ACHN (cell line): ENCODE measurements at regions not wholly inside any gene's neighbourhood (a gene's known extent, or its start where the extent isn't known, plus 50 kb on each side); places are given as distances from the start of the nearest gene placed in this dataset.

Source experiments
- DNase-seq: peaks from one replicate; pipeline ENCODE4 v3.0.0-alpha.2; 2015
- in situ Hi-C: cut with HindIII; loops from 2 replicates; pipeline ENCODE4 v1.10.0; 2017; ENCODE audit warnings: low sequenced_read_pairs, low pct_ligation_motif_present, low pct_unique_long_range_greater_than_20kb

DNA sequence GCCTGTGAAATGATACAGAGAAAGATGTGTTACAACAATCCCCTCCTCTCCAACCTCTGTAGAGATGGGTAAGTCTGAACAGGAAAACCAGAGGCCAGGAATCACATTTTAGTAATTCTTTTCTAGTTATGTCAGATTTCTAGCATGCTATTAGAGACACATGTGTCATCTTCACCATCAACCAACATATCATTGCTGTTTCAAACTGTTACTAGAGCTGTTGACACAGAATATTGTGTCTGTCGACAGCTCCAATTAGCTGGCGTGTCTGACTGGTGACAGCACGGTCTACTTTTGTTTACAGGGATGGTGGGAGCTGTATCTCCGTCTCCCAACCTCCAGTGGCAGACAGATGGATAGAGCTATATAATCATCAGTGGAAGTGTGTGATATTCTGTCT lies 393.2 kb downstream of the SOX2 start:
- DNase-seq = no peak
- in situ Hi-C loops = no loop called here

DNA sequence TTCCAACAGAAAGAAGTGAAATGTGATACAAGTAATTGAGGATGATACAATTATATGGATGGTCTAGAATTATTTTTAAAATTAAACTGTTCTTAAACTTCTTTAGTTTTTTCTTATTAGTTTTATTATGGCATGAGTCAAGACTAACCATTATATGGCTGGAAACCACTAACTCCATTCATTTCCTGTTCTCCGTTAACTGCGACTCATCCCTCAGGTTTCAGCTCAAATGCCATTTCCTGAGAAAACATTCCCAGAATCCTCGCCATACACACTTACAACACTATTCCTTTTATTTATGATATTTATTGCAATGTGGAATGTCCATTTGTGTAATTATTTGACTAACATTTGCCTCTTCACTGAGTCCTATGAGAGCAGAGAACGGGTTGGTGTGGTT lies 394.1 kb downstream of the SOX2 start:
- in situ Hi-C loops = no loop called here
- peak; percentile 4 for DNase-seq

DNA sequence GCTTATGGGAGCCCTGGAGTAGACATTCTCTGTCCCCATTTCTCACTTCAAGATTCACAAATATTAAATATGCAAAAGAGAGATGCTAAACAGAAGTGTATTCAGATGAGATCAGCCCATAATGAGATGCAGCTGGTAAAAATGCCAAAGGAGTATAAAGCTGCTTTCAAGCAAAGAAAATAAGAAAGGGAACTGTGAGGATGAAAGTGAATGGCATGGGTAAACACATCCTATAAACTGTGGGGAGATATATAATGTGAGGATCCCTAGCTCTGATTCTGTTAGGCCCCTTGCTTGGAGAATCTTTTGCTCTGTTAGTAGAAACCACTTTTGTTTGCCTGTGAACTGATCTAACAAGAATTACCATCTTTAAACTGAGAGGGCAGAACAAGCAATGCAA lies 396.6 kb downstream of the SOX2 start:
- DNase-seq = no peak
- in situ Hi-C loops = no loop called here

DNA sequence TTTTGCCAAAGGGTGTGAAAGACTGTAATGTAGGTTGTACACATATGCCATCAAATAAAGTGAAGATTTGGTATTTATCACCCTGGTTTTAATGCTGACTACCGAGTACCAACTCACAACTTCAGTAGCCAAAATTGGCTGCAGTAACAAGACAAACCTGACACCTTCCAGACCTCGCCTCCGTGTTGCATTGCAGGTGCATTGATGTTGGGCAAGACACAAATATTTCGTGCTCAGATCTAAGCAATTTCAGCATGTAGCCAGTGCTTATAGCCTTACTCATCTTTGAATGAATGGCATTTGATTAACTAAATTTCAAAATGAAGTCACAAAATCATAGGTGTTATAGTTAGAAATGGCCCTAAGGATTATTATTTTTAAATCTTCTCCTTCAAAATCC lies 400.2 kb downstream of the SOX2 start:
- no peak for DNase-seq
- in situ Hi-C loops = no loop called here

DNA sequence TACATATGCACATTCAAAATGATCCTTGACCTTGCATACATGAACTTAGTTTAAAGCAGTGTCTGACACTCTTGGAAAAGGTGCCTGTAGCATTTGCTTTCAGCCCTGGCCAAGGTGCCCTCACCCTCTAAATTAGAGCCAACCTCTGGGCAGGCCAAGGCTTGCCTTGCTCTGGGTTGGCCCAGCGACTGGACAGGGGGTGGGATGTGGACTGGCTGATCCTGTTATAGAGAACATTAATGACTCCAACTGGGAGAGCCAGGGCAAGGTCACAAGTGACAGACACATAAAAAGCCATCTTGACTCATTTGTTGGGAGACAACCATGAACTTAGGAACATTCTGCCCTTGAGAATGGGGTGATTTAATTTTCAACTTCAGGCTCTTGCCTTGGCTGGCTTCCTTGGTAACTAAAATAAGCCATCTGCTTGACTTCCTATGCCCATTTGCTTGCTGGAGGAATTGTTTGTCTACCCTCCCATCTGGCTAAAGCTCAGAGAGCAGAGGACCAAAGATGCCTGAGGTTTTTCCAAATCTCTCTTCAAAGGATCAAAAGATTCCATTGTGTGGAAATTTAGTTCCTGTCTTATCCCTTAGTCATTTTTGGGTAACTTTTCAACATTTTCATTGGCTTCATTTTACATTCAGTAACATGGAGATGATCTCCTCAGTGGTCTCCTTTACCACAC lies 403.7 kb downstream of the SOX2 start:
- no peak for DNase-seq
- in situ Hi-C loops = no loop called here

DNA sequence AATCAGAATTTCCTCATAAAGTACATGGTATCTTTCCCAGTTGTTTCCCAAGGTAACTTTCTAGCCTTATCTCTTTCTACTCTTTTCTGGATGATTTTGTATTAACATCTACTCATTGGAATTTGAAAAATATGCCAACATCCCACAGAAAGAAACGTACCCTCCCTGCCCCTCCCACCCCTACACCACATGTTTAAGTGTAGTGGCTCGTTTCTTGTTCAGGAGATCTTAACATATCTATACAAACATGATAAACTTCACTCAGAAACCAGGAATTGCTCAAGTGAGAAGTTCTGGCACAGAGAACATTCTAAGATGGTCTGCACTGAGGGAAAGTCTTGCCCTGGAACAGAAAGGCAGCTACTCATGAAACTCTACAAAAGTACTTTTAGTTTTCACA lies 404.7 kb downstream of the SOX2 start:
- DNase-seq = no peak
- in situ Hi-C loops = no loop called here

DNA sequence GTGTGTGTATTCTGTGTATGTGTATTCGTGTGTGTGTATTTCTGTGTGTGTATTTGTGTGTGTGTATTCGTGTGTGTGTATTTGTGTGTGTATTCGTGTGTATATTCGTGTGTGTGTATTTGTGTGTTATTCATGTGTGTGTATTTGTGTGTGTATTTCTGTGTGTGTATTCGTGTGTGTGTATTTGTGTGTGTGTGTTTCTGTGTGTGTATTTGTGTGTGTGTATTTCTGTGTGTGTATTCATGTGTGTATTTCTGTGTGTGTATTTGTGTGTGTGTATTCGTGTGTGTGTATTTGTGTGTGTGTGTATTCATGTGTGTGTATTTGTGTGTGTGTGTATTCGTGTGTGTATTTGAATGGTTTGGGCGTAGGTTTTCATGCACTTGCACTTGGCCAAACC lies 405.4 kb downstream of the SOX2 start:
- in situ Hi-C loops = no loop called here

DNA sequence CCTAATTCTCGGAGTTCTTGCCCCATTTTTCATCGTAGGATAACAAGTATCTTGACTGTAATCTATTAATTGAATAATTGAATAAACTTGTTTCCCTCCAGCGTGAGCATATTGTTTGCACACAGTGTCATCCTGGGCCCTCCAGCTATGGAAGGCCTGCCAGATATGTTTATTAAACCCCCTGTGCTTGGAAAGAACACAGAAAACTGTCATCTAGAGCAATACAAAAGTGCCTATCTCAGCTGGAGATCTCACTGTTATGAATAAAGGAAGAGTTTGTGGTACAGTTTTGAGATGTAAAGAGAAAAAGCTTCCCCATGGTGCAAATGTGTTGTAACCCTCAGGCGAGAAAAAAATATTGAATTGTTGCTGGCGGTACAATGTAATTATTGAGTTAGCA lies 405.9 kb downstream of the SOX2 start:
- DNase-seq = no peak
- in situ Hi-C loops = no loop called here

More for the DNA sequence above, 405.4 kb downstream of the SOX2 start:
- no peak for DNase-seq

DNA sequence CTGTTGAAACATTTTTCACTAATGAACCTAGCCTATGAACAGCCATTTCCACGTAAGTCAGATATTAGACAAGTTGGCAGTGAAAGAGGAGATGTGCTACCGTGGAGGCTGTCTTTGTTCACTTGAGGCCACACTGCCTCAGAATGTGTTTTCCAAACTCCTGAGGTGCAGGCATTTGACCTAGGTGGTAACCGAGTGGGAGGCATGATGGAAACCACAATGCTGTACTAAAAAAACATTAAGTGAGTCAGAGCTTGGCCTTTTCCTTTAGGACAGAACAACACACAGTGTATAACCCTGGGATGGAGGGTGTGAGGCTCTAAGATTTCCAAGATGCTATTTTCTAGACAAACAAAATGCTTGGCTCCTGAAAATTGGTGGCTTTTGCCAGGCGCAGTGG lies 406.3 kb downstream of the SOX2 start:
- peak; percentile 63 for DNase-seq
- in situ Hi-C loops = no loop called here

DNA sequence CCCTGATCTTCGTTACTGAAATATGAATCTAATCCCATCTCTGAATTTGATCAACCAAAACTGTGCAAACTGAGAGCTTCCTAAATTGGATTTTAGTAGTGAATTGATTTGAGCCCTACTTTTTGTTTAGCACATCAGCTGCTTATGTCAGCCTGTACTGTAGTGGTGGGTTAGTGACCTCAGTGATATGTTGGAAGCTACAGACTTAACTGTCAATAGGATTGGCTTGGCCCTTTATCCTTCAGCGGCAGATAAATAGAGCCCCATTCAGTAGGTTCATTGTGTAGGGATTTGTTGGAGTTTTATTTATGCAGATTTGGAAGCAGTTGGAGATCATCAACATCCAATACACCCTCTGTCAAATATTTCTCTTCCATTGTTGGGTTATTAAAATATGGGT lies 409.7 kb downstream of the SOX2 start:
- in situ Hi-C loops = no loop called here
- DNase-seq = no peak

DNA sequence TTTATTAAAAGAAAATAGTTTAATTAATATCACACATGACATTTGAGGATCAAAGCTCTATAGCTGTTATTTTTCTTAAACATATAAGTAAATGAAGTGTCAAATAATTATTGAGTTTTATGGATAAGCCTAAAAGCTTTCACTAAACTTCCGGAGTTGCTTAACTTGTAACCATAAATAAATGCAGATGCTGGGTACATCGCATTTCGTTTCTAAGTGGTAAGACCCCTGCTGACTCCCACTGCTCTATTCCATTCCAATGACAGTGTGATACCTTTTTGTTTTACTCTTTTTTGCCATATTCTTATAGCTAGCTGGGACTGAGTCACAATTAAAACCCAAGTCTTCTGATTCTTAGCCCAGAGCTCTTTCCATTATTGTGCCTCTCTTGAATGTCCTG lies 411.1 kb downstream of the SOX2 start:
- in situ Hi-C loops = no loop called here
- DNase-seq = no peak

DNA sequence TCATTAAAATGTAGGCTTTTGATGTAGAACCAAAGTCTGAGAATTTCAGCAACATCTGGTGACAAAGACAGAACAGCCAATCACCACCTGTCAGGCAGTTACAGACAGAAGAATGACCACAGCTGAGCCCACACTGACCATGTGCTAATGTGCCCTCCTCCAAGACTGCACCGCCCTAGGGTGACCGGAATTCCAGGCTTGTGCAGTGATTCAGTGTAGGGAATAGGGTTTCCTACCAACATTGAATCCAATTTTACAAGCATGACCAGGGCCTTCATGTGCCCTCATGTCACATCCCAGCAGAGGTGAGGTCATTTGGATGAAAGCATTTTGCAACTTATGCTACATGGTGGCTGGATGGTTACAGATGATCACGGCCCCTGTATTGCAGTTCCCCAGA lies 412.5 kb downstream of the SOX2 start:
- DNase-seq = no peak
- in situ Hi-C loops = no loop called here

DNA sequence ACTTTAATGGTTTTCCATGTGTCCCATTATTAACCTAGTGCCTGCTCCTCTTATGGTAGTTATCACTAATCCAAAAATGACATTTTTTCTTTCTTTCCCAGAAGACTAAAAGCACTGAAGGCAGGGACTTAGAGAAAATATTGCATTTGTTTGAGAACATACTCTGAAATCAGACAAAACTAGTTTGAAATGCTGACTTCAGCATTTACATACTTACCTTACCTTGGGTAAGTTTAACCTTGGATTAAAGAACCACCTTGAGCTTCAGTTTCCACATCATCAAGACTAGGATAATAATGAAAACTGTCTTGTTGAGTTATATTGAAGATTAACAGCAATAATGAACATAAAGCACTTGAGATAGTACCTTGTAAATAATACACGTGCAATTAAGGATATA lies 413.0 kb downstream of the SOX2 start:
- in situ Hi-C loops = no loop called here
- no peak for DNase-seq

DNA sequence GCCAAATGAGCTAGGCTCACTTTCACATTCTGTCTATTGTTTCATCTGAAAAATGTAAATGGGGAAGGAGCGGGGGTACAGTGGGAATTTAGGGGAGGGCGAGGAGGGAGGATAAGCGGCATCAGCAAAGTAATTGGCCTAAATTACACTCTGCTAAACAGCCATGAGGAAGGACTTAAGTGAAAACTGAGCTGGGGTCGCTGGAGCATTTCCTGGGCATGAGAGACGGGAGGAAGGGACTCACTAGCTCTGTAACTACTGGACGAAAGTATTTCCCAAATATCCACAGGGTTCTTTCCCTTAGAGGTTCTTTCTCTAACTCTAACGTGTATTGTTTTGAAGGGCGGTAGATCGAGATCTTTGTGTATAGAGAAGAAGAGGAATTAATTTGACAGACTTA lies 418.0 kb downstream of the SOX2 start:
- in situ Hi-C loops = no loop called here
- no peak for DNase-seq

DNA sequence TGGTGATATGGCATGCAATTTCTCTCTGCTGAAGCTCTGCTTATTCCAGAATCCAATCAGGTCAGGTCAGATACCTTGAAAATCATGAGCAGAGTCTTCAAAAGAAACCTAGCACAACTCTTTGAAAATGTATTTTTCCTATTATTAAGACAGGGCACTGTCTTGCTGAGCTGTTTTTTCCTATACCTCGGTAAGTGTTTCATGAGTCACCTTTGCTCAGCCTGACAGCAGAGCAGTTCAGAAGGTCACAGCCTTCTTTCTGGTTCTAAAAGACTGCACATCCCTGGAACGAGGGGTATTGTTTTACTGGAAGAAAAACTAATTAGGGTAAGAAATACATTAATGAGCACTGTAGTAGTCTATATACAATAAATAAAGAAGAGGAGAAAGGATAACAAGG lies 422.0 kb downstream of the SOX2 start:
- peak; percentile 15 for DNase-seq
- in situ Hi-C loops = no loop called here

DNA sequence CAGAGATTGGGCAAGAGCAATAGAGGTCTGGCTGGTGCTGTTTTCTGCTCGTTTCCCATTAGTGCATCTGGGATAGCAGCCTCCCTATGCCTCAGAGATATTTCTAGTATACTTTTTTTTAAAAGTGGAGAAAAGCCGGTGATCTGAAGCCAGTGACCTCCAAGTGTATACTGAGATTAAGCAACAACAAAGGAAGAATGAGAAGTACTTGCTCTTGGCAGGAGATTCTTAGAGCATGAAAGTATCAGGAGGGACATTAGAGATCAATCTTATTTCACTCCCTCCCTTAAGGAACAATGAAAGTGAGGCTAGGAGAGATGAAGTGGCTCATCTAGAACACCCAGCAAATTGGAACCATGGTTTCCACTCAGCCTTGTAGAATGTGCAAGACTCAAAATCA lies 423.3 kb downstream of the SOX2 start:
- in situ Hi-C loops = no loop called here
- DNase-seq = no peak

DNA sequence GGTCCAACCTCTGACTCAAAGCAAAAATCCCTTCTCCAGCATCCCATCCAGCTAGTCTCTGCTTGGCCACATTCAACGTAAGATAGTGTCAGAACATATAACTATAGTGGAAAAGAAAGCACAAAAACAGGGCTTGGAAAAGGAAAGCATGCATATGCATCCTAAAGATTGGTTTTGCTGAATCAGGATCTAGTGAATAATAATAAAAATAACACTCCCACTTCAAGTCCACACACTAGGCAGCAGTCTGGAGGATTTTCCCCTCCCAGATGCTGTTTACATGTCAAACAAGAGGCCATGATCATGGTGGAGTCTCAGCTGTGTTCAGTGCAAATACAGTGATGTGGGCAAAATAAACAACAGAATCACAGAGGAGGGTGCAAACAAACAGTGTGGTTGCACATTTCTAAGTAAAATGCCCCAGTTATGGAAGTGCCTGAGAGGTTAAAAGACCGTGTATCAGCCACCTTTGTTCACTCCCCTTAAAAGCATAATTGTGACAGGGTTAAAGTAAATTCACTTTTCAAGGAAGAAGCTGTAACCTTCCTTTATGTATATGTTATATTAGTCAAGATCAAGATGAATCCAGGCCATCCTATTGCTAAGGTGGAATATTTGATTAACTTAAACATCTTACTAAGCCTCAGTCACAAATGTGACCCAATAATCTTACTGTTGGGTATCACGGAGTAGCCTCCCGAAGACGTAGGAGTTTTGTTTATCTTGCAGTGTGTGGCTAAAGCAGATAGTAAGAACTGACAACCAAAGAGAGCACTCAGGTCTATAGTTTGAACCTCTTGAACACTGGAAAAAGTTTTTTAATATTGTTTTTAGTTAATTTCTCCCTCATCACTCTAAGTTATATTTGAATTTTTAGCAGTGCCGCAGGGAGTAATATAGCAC lies 424.5 kb downstream of the SOX2 start:
- in situ Hi-C loops = no loop called here
- no peak for DNase-seq

DNA sequence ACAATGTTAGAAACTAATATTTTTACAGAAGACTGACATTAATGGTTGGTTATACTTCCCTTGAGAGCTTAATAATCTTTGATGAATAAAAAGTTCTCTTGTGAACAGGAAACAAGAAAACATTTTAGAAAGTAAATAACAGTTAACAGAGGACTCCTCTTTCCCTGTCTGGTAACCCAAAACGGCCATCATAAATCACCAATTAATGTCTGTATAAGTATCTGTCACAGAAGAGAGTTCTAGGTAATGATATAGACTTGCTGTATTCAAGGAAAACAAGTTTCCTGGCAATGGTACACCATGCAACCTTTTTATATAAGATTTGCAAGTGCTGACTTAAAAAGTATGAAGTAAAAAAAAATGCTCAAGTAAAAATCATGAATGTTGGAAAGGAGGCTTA lies 426.7 kb downstream of the SOX2 start:
- no peak for DNase-seq
- in situ Hi-C loops = no loop called here

DNA sequence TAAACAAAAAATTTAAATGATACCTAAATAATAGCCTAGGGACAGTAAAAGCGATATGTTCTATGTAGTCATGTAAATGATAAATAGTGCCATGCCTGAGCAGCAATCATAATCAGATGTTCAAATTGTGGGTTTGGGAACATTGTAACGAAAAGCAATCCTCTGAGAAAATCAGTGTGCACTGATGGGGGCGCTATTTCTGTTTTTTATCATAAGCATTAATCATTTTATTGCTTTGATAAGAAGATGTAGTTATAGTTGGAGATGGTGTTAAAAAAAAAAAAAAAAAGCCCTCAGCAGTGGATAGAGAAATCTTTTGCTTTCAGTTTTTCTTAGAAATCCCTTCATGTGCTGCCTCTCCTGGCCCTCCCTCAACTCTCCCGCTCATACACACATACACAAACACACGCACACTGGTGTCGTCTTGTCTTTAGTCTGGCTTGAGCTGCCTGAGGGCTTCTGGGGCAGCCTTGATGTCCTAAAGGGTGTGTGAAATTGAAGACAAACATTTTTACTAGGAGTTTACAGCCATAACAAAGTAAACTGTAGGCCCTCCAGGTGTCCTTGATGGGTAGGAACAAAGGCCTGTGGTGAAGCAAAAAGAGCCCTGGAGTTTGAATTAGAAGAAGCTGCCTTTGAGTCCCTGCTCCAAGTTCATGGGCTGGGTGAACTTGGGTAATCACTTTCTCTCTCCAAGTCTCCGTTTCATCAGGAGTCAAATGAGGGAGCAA lies 428.1 kb downstream of the SOX2 start:
- in situ Hi-C loops = no loop called here
- DNase-seq = no peak
